Bone marrow (tissue), 2 donors: ENCODE measurements at regions not wholly inside any gene's neighbourhood (a gene's known extent, or its start where the extent isn't known, plus 50 kb on each side); places are given as distances from the start of the nearest gene placed in this dataset.
"Not testable (repeated sequence)": the region's sequence is repeated elsewhere in the genome, so short reads cannot be mapped to it uniquely, and the experiment has no call there.

Experiments used
- DNase-seq, 2 donors: peaks; one replicate each; lab custom pipeline; 2025; lab: John Stamatoyannopoulos, UW

- no peak for DNase-seq
Measured at GRCh38 chr13:79187917-79188690, 218.0 kb downstream of the RBM26 start.

GRCh38 chr13:79185580-79185979, 220.5 kb downstream of the RBM26 start:
- DNase-seq = no peak

GRCh38 chr13:79183231-79183630, 222.8 kb downstream of the RBM26 start:
- DNase-seq = no peak

- DNase-seq = not testable (repeated sequence)
Measured at GRCh38 chr13:79173691-79174090, 232.4 kb downstream of the RBM26 start.

GRCh38 chr13:79172924-79173323, 233.1 kb downstream of the RBM26 start:
- DNase-seq = not testable (repeated sequence)

GRCh38 chr13:79171141-79172061, 234.7 kb downstream of the RBM26 start:
- no peak for DNase-seq

GRCh38 chr13:79160818-79161217, 245.2 kb downstream of the RBM26 start:
- no peak for DNase-seq

GRCh38 chr13:79155883-79156282, 250.2 kb downstream of the RBM26 start:
- DNase-seq = no peak

GRCh38 chr13:79149210-79149609, 256.8 kb downstream of the RBM26 start:
- DNase-seq = no peak

GRCh38 chr13:79141082-79141481, 265.0 kb downstream of the RBM26 start:
- no peak for DNase-seq

GRCh38 chr13:79128158-79128557, 277.9 kb downstream of the RBM26 start:
- no peak for DNase-seq

- no peak for DNase-seq
Measured at GRCh38 chr13:79126706-79127105, 279.3 kb downstream of the RBM26 start.

GRCh38 chr13:79124183-79124582, 281.9 kb downstream of the RBM26 start:
- DNase-seq = no peak

GRCh38 chr13:79121286-79121685, 284.8 kb downstream of the RBM26 start:
- no peak for DNase-seq

GRCh38 chr13:79119578-79120107, 286.4 kb downstream of the RBM26 start:
- no peak for DNase-seq

- no peak for DNase-seq
Measured at GRCh38 chr13:79112016-79112415, 294.0 kb downstream of the RBM26 start.

- DNase-seq = no peak
Measured at GRCh38 chr13:79108914-79109643, 297.0 kb downstream of the RBM26 start.

- DNase-seq = no peak
Measured at GRCh38 chr13:79098596-79098995, 307.5 kb downstream of the RBM26 start.

GRCh38 chr13:79097201-79097600, 308.9 kb downstream of the RBM26 start:
- no peak for DNase-seq

- DNase-seq = no peak
Measured at GRCh38 chr13:79096099-79096498, 310.0 kb downstream of the RBM26 start.

- DNase-seq = no peak
Measured at GRCh38 chr13:79090552-79091124, 315.4 kb downstream of the RBM26 start.
